ENCODE measurements at regions not wholly inside any gene's neighbourhood (a gene's known extent, or its start where the extent isn't known, plus 50 kb on each side); places are given as distances from the start of the nearest gene placed in this dataset.

- H2AFZ ChIP-seq (ENCODE audit: low read length): no peak overlapping the region
- no peaks in the 10 kb centered on the region for H3K9me2 ChIP-seq (replicated peaks; ENCODE audit: insufficient read depth, low read length)
- H3F3A ChIP-seq (ENCODE audit: insufficient read depth, low read length): no peaks in the 10 kb centered on the region
- H3K36me3 ChIP-seq (replicated peaks; ENCODE audit: insufficient read depth, low read length): no peaks in the 10 kb centered on the region
- DNase-seq: no peak
- H3K9me3 ChIP-seq (replicated peaks; ENCODE audit: insufficient read depth, low read length): no peaks in the 10 kb centered on the region
- no peaks in the 10 kb centered on the region for H3K4me1 ChIP-seq (ENCODE audit: low read length)
- TF ChIP-seq CTCF (IDR thresholded peaks at IDR 0.05; ENCODE audit: low read length) (no peak), EZH2phosphoT487 (IDR thresholded peaks at IDR 0.05; ENCODE audit: low read length) (no peak), EZH2 (optimal IDR thresholded peaks at IDR 0.05; ENCODE audit: low read depth, low read length) (no peak)
- H3K27ac ChIP-seq (ENCODE audit: low read length): no peak overlapping the region
- no peaks in the 10 kb centered on the region for H3K79me2 ChIP-seq (ENCODE audit: low read length)
- H3K4me3 ChIP-seq (ENCODE audit: low read length): no peak overlapping the region
- H3K9ac ChIP-seq (ENCODE audit: low read length): no peak overlapping the region
- H3K4me2 ChIP-seq (ENCODE audit: low read depth, low read length): no peak overlapping the region
- H3K27me3 ChIP-seq (replicated peaks; ENCODE audit: insufficient read depth, low read length): no peaks in the 10 kb centered on the region
- no peaks in the 10 kb centered on the region for H4K20me1 ChIP-seq (ENCODE audit: insufficient read depth, low read length)
Observed at GRCh38 chr4:123497340-123497739, 100.7 kb downstream of the SPRY1 start.

- H3K9me2 ChIP-seq (replicated peaks; ENCODE audit: insufficient read depth, low read length): no peaks in the 10 kb centered on the region
- no peak overlapping the region for H3K9ac ChIP-seq (ENCODE audit: low read length)
- H3K4me1 ChIP-seq (ENCODE audit: low read length): no peaks in the 10 kb centered on the region
- H3K4me2 ChIP-seq (ENCODE audit: low read depth, low read length): no peak overlapping the region
- H4K20me1 ChIP-seq (ENCODE audit: insufficient read depth, low read length): no peaks in the 10 kb centered on the region
- H3K27ac ChIP-seq (ENCODE audit: low read length): no peak overlapping the region
- no peaks in the 10 kb centered on the region for H3K36me3 ChIP-seq (replicated peaks; ENCODE audit: insufficient read depth, low read length)
- no peaks in the 10 kb centered on the region for H3K27me3 ChIP-seq (replicated peaks; ENCODE audit: insufficient read depth, low read length)
- no peak for TF ChIP-seq EZH2 (optimal IDR thresholded peaks at IDR 0.05; ENCODE audit: low read depth, low read length)
- no peak for TF ChIP-seq EZH2phosphoT487 (IDR thresholded peaks at IDR 0.05; ENCODE audit: low read length)
- TF ChIP-seq CTCF (IDR thresholded peaks at IDR 0.05; ENCODE audit: low read length): no peak
- no peak overlapping the region for H3K4me3 ChIP-seq (ENCODE audit: low read length)
- no peaks in the 10 kb centered on the region for H3K9me3 ChIP-seq (replicated peaks; ENCODE audit: insufficient read depth, low read length)
- no peaks in the 10 kb centered on the region for H3K79me2 ChIP-seq (ENCODE audit: low read length)
- H3F3A ChIP-seq (ENCODE audit: insufficient read depth, low read length): no peaks in the 10 kb centered on the region
- H2AFZ ChIP-seq (ENCODE audit: low read length): no peak overlapping the region
- no peak for DNase-seq
Observed at GRCh38 chr4:123501733-123502132, 105.1 kb downstream of the SPRY1 start.

DNA sequence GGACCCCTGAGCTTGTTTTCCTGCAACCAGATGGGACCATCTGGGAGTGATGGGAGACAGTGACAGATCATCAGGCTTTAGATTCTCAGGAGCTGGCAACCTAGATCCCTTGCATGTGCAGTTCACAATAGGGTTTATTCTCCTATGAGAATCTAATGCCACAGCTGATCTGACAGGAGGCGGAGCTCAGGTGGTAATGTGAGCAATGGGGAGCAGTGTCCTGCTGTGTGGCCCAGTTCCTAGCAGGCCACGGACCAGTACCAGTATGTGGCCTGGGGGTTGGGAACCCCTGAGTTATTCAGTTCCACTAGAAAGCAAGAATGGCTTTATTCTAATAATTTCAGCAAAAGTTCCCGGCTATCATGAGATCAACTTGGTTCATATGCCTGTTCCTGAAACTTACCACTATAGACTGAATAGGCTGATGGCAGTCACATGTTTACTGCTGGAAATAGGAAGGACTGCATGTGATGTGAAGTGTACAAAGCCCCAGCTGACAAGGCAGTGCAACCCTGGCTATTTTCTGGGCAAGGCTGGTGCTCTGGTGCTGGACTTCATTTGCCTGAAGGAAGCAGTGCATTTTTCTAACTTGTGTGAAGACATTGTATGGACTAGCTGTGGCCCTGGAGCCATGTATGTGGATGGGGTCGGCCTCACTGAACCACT, 107.2 kb downstream of the SPRY1 start:
- Histone ChIP-seq H3K9ac (ENCODE audit: low read length) (no peak overlapping the region), H3K9me3 (replicated peaks; ENCODE audit: insufficient read depth, low read length) (no peaks in the 10 kb centered on the region), H2AFZ (ENCODE audit: low read length) (no peak overlapping the region), H3K27ac (ENCODE audit: low read length) (no peak overlapping the region), H3K4me3 (ENCODE audit: low read length) (no peak overlapping the region), H3K79me2 (ENCODE audit: low read length) (no peaks in the 10 kb centered on the region), H3K4me2 (ENCODE audit: low read depth, low read length) (no peak overlapping the region), H3K9me2 (replicated peaks; ENCODE audit: insufficient read depth, low read length) (no peaks in the 10 kb centered on the region), H3F3A (ENCODE audit: insufficient read depth, low read length) (no peaks in the 10 kb centered on the region), H3K27me3 (replicated peaks; ENCODE audit: insufficient read depth, low read length) (no peaks in the 10 kb centered on the region), H4K20me1 (ENCODE audit: insufficient read depth, low read length) (no peaks in the 10 kb centered on the region), H3K4me1 (ENCODE audit: low read length) (peaks cover 5% of the 10 kb centered on the region; the same call in 1 of the 2 replicates), H3K36me3 (replicated peaks; ENCODE audit: insufficient read depth, low read length) (no peaks in the 10 kb centered on the region)
- TF ChIP-seq EZH2 (optimal IDR thresholded peaks at IDR 0.05; ENCODE audit: low read depth, low read length) (no peak), EZH2phosphoT487 (IDR thresholded peaks at IDR 0.05; ENCODE audit: low read length) (no peak), CTCF (IDR thresholded peaks at IDR 0.05; ENCODE audit: low read length) (no peak)
- DNase-seq: no peak

All from MM.1S (cell line).